GM18861 (cell line): ENCODE measurements at regions not wholly inside any gene's neighbourhood (a gene's known extent, or its start where the extent isn't known, plus 50 kb on each side); places are given as distances from the start of the nearest gene placed in this dataset.

Experiments used
- ATAC-seq: cut with Tn5 transposase; IDR thresholded peaks from one replicate; pipeline ENCODE4 v1.9.1; 2021; ENCODE audit not compliant: unreplicated experiment

- no peak for ATAC-seq
Observed at GRCh38 chr6:101202867-101203374, 190.6 kb upstream of the GRIK2 start.

GRCh38 chr6:101203664-101204063, 189.8 kb upstream of the GRIK2 start:
- no peak for ATAC-seq

GRCh38 chr6:101208152-101208551, 185.4 kb upstream of the GRIK2 start:
- no peak for ATAC-seq

GRCh38 chr6:101212640-101213039, 180.9 kb upstream of the GRIK2 start:
- ATAC-seq: no peak

GRCh38 chr6:101222007-101222406, 171.5 kb upstream of the GRIK2 start:
- no peak for ATAC-seq

GRCh38 chr6:101224751-101225150, 168.8 kb upstream of the GRIK2 start:
- no peak for ATAC-seq

GRCh38 chr6:101226677-101227135, 166.8 kb upstream of the GRIK2 start:
- no peak for ATAC-seq

GRCh38 chr6:101230866-101231265, 162.6 kb upstream of the GRIK2 start:
- no peak for ATAC-seq

GRCh38 chr6:101231606-101232235, 161.8 kb upstream of the GRIK2 start:
- no peak for ATAC-seq

- no peak for ATAC-seq
Observed at GRCh38 chr6:101232961-101233360, 160.5 kb upstream of the GRIK2 start.

- ATAC-seq: no peak
Observed at GRCh38 chr6:101236709-101237108, 156.8 kb upstream of the GRIK2 start.

- no peak for ATAC-seq
Observed at GRCh38 chr6:101241442-101241841, 152.1 kb upstream of the GRIK2 start.

GRCh38 chr6:101249470-101249869, 144.0 kb upstream of the GRIK2 start:
- no peak for ATAC-seq

GRCh38 chr6:101257163-101257562, 136.3 kb upstream of the GRIK2 start:
- no peak for ATAC-seq

GRCh38 chr6:101259505-101259904, 134.0 kb upstream of the GRIK2 start:
- no peak for ATAC-seq

GRCh38 chr6:101263596-101263995, 129.9 kb upstream of the GRIK2 start:
- ATAC-seq: no peak

GRCh38 chr6:101266063-101266462, 127.4 kb upstream of the GRIK2 start:
- ATAC-seq: no peak

- ATAC-seq: no peak
Observed at GRCh38 chr6:101268541-101268940, 125.0 kb upstream of the GRIK2 start.

GRCh38 chr6:101275251-101275650, 118.3 kb upstream of the GRIK2 start:
- ATAC-seq: no peak

GRCh38 chr6:101276066-101276465, 117.4 kb upstream of the GRIK2 start:
- no peak for ATAC-seq

- no peak for ATAC-seq
Observed at GRCh38 chr6:101279410-101279809, 114.1 kb upstream of the GRIK2 start.

GRCh38 chr6:101281266-101281665, 112.2 kb upstream of the GRIK2 start:
- no peak for ATAC-seq

- ATAC-seq: no peak
Observed at GRCh38 chr6:101284131-101284530, 109.4 kb upstream of the GRIK2 start.
